ENCODE measurements at regions not wholly inside any gene's neighbourhood (a gene's known extent, or its start where the extent isn't known, plus 50 kb on each side); places are given as distances from the start of the nearest gene placed in this dataset.

- intact Hi-C loops (cut with micrococcal nuclease), result no loop called here
- no peak overlapping the region for H2AFZ ChIP-seq (ENCODE audit: low read depth, low read length)
- BruUV-seq (replicated peaks), result no TSS peak
- DNase-seq (ENCODE audit: low read depth, low spot score), result no peak
- CTCF ChIA-PET, result no interaction called here
- no peaks in the 10 kb centered on the region for H3K36me3 ChIP-seq (ENCODE audit: control insufficient read depth in 2 of 2, extremely low read depth in 1 of 2, insufficient read depth in 2 of 2, low read length in 2 of 2)
- POLR2A ChIA-PET, result no interaction called here
- no peaks in the 10 kb centered on the region for H3K27me3 ChIP-seq (ENCODE audit: control insufficient read depth in 2 of 2, insufficient read depth in 2 of 2, low read length in 2 of 2)
- no peaks in the 10 kb centered on the region for H3K79me2 ChIP-seq (ENCODE audit: control insufficient read depth, insufficient read depth, low read length)
- no peak overlapping the region for H3K4me3 ChIP-seq (replicated peaks in 1 of 3; ENCODE audit: insufficient read depth in 1 of 3, low read depth in 1 of 3, low read length in 3 of 3)
- no peaks in the 10 kb centered on the region for H3K9me1 ChIP-seq (replicated peaks; ENCODE audit: control insufficient read depth, extremely low read depth, insufficient read depth, low read length)
- no peak overlapping the region for H3K9ac ChIP-seq (replicated peaks; ENCODE audit: extremely low read depth, insufficient read depth, low read length)
- no peaks in the 10 kb centered on the region for H3K4me1 ChIP-seq (ENCODE audit: control insufficient read depth, extremely low read depth, insufficient read depth, low read length)
- FAIRE-seq, result no peak
- no peak overlapping the region for H3K4me2 ChIP-seq (ENCODE audit: insufficient read depth, low read length)
- no peaks in the 10 kb centered on the region for H4K20me1 ChIP-seq (replicated peaks; ENCODE audit: control insufficient read depth, extremely low read depth, insufficient read depth, low read length)
- H3K9me3 ChIP-seq (replicated peaks; ENCODE audit: control insufficient read depth, insufficient read depth, low read length), result no peaks in the 10 kb centered on the region
- TF ChIP-seq CTCF (IDR thresholded peaks at IDR 0.05; ENCODE audit: extremely low read depth in 1 of 2, insufficient read depth in 1 of 2, low read depth in 1 of 2, low read length in 2 of 2), result no peak
- no peak for TF ChIP-seq GATA2 (IDR thresholded peaks at IDR 0.05; ENCODE audit: insufficient read depth, insufficient read length, low read depth, low read length)
- TF ChIP-seq POLR2AphosphoS5 (IDR thresholded peaks at IDR 0.05; ENCODE audit: insufficient read depth, low read depth, low read length), result no peak
- no peak for TF ChIP-seq JUN (IDR thresholded peaks at IDR 0.05; ENCODE audit: borderline replicate concordance, insufficient read depth, insufficient read length, low read depth)
- no peak for TF ChIP-seq POLR2A (IDR thresholded peaks at IDR 0.05; ENCODE audit: low read depth, low read length)
- no peak for TF ChIP-seq MYC (IDR thresholded peaks at IDR 0.05; ENCODE audit: low read depth, low read length)
- no peak for TF ChIP-seq EZH2 (IDR thresholded peaks at IDR 0.05; ENCODE audit: borderline replicate concordance, low read depth, low read length, severe bottlenecking)
- H3K27ac ChIP-seq (ENCODE audit: insufficient read depth, low read depth, low read length), result no peak overlapping the region
- dilution Hi-C loops (cut with MboI; ENCODE audit: extremely low pct_ligation_motif_present, low sequenced_read_pairs), result no loop called here
Measured at GRCh38 chr3:124149081-124149480, 157.2 kb upstream of the ROPN1 start.

GRCh38 chr3:124149771-124150170 is 157.8 kb upstream of the ROPN1 start:
- H4K20me1 ChIP-seq (replicated peaks; ENCODE audit: control insufficient read depth, extremely low read depth, insufficient read depth, low read length), result no peaks in the 10 kb centered on the region
- H2AFZ ChIP-seq (ENCODE audit: low read depth, low read length), result no peak overlapping the region
- no peaks in the 10 kb centered on the region for H3K9me1 ChIP-seq (replicated peaks; ENCODE audit: control insufficient read depth, extremely low read depth, insufficient read depth, low read length)
- H3K4me1 ChIP-seq (ENCODE audit: control insufficient read depth, extremely low read depth, insufficient read depth, low read length), result no peaks in the 10 kb centered on the region
- TF ChIP-seq CTCF (IDR thresholded peaks at IDR 0.05; ENCODE audit: extremely low read depth in 1 of 2, insufficient read depth in 1 of 2, low read depth in 1 of 2, low read length in 2 of 2) (no peak), GATA2 (IDR thresholded peaks at IDR 0.05; ENCODE audit: insufficient read depth, insufficient read length, low read depth, low read length) (no peak), FOS (IDR thresholded peaks at IDR 0.05; ENCODE audit: borderline replicate concordance, insufficient read depth, low read length) (no peak), JUN (IDR thresholded peaks at IDR 0.05; ENCODE audit: borderline replicate concordance, insufficient read depth, insufficient read length, low read depth) (no peak), EZH2 (IDR thresholded peaks at IDR 0.05; ENCODE audit: borderline replicate concordance, low read depth, low read length, severe bottlenecking) (no peak), POLR2AphosphoS5 (IDR thresholded peaks at IDR 0.05; ENCODE audit: insufficient read depth, low read depth, low read length) (no peak), POLR2A (IDR thresholded peaks at IDR 0.05; ENCODE audit: low read depth, low read length) (no peak), MYC (IDR thresholded peaks at IDR 0.05; ENCODE audit: low read depth, low read length) (no peak), MAX (IDR thresholded peaks at IDR 0.05; ENCODE audit: insufficient read depth, insufficient read length) (no peak)
- FAIRE-seq, result no peak
- no peak overlapping the region for H3K27ac ChIP-seq (ENCODE audit: insufficient read depth, low read depth, low read length)
- no peak overlapping the region for H3K4me3 ChIP-seq (replicated peaks in 1 of 3; ENCODE audit: insufficient read depth in 1 of 3, low read depth in 1 of 3, low read length in 3 of 3)
- no peak overlapping the region for H3K4me2 ChIP-seq (ENCODE audit: insufficient read depth, low read length)
- POLR2A ChIA-PET, result no interaction called here
- intact Hi-C loops (cut with micrococcal nuclease), result no loop called here
- no peaks in the 10 kb centered on the region for H3K79me2 ChIP-seq (ENCODE audit: control insufficient read depth, insufficient read depth, low read length)
- H3K27me3 ChIP-seq (ENCODE audit: control insufficient read depth in 2 of 2, insufficient read depth in 2 of 2, low read length in 2 of 2), result no peaks in the 10 kb centered on the region
- dilution Hi-C loops (cut with MboI; ENCODE audit: extremely low pct_ligation_motif_present, low sequenced_read_pairs), result no loop called here
- CTCF ChIA-PET, result interaction anchor here (0.9 to 1.3 kb wide), 4 partner anchors 18 to 75 kb away, joined by 3 read pairs; no protein-coding TSS in a partner anchor
- H3K36me3 ChIP-seq (ENCODE audit: control insufficient read depth in 2 of 2, extremely low read depth in 1 of 2, insufficient read depth in 2 of 2, low read length in 2 of 2), result no peaks in the 10 kb centered on the region
- H3K9me3 ChIP-seq (replicated peaks; ENCODE audit: control insufficient read depth, insufficient read depth, low read length), result no peaks in the 10 kb centered on the region
- no TSS peak for BruUV-seq (replicated peaks)
- H3K9ac ChIP-seq (replicated peaks; ENCODE audit: extremely low read depth, insufficient read depth, low read length), result no peak overlapping the region
- DNase-seq (ENCODE audit: low read depth, low spot score), result no peak
